ENCODE measurements at regions not wholly inside any gene's neighbourhood (a gene's known extent, or its start where the extent isn't known, plus 50 kb on each side); places are given as distances from the start of the nearest gene placed in this dataset.
"Not testable (repeated sequence)": the region's sequence is repeated elsewhere in the genome, so short reads cannot be mapped to it uniquely, and the experiment has no call there.

DNA sequence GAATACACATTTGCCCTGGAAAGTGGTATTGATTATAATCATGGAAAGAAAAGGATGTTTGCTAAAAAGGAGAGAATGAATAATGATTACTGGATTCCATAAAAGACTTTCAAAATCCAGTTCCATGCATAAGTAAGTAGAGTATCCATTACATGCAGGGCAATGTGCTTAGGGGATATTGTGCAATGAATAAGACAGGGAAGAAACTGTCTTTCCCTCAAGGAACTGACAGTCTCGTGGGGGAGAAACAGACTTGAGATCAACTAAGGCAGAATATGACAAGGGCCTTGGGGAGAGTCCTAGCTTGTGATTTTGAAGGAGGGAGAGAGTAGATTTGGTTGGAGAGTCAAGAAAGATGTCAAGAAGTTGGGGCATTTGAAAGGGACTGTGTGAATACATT lies 130.6 kb downstream of the SPP2 start:
- no peak for DNase-seq

GRCh38 chr2:234179031-234179363 lies 128.5 kb downstream of the SPP2 start:
- DNase-seq = no peak

DNA sequence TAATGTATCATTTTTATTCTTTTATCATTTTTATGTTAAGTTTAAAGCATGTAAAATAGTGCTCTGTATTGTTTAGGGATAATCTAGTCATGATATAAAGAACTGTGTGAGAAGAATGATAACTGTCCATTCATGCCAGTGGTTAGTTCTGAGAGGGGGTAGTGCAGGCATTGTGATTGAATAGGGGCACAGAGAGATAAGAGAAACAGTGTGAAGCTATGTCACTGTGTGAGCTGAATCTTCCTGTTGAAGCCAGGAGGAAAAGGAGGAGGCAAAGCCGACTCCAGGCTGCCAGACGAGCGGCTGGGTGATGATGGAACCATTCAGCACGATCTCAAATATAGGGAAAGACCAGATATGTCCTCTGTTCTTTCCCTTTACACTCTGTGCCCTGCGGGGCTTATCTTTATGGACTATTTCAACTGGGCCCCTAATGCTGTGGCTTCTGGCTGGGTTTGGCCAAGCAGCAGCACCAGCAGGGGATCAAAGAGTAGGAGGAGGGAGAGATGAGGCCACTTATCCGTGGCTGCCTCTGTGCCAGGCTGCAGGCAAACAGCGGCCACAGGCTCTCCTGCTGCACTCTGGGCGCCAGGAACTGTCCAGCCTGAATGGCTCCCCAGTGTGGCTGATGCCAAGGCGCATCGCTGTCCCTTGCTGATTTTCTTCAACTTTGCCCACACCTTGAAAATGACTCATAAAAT lies 128.0 kb downstream of the SPP2 start:
- DNase-seq = peak; percentile 34

DNA sequence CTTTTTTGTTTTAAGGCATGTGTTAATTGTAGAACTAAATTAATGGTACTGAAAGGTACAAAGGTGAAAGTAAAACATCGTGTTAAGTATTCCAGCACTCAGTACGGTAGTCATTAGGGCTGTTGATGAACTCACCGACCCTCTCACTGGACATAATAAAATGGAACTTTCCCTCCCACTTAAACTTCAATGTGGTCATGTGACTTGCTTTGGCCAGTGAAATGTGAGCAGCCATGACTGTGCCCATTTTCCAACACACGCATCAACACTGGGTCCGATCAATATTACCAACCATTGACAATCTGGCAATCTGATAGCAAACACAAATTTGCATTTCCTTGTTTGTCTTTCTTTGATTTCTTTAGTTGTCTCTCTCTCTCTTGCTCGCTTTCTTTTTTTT lies 125.1 kb downstream of the SPP2 start:
- no peak for DNase-seq

DNA sequence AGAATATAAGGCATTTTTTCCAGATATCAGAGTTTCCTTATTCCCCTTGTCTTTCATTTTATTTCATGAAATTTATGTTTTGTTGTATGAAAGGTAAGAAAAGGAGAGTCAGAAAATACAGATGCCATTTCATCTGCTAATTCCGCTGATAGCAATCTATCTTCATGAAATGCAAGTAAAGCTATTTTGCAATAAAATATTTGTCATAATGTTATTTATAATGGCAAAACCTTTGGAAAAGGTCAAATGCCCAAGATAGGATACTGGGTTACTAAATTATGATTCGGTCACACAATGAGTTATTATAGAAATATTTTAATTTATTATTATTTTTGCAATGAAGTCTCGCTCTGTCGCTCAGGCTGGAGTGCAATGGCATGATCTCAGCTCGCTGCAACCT lies 124.2 kb downstream of the SPP2 start:
- DNase-seq = no peak

DNA sequence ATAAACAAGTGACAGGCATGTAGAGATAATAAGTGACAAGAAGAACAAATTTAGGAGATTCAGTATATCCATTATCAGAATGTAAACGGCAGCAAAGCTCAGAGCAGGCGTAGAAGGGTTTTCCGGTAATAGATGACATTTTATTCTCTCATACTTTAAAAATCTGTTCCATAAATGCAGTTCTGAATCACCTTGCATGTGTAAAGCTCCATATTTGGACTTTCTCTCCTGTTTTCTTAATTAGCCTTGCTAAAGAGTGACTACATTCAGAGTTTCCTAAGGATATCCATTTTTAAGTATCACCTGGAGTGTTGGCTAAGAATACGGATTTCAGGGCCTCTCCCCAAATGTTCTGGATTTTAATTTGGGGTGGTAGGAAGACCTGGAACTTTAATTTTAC lies 122.0 kb downstream of the SPP2 start:
- DNase-seq = no peak

DNA sequence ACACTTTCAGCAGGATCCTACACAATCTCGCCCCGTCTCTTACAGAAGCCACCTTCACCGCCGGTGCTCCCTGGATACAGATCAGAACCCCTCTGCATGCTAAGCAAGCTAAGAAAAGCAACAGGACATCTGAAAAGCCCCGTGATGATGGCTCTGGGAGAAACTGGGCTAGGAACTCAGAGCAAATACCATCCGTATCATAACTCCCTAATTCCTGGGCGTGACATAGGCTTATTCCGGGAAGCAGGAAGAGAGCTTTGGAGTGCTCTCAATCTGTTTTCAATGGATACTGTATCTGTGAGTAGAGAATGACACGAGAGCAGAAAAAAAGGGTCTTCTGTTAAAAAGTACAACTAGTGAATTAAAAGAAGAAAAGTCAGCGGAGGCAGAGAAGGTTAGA lies 121.6 kb downstream of the SPP2 start:
- DNase-seq = no peak

- no peak for DNase-seq
Measured at GRCh38 chr2:234171666-234172065, 121.2 kb downstream of the SPP2 start.

GRCh38 chr2:234169674-234170073 lies 119.2 kb downstream of the SPP2 start:
- no peak for DNase-seq

- DNase-seq = not testable (repeated sequence)
Measured at GRCh38 chr2:234168605-234169570, 118.4 kb downstream of the SPP2 start.

- no peak for DNase-seq
Measured at GRCh38 chr2:234166531-234166930, 116.0 kb downstream of the SPP2 start.

DNA sequence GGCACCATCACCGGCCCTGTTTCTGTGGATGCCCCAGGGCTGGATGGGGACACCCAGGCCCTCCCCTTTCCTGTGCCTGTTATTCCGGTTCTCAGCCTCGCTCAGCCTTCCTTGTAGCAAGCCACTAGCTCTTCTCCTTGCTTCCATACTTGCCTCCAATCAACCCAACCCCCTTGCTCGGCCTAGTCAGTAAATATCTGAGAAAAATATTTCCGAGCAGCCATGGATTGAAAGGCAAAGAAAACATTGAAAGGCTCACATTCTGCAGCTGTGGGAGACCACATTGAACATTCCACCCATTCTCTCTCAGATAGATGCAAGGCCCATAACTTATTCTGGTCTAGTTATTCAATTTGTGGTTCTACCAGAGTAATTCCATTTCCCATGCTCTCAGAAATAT lies 114.9 kb downstream of the SPP2 start:
- DNase-seq = no peak

DNA sequence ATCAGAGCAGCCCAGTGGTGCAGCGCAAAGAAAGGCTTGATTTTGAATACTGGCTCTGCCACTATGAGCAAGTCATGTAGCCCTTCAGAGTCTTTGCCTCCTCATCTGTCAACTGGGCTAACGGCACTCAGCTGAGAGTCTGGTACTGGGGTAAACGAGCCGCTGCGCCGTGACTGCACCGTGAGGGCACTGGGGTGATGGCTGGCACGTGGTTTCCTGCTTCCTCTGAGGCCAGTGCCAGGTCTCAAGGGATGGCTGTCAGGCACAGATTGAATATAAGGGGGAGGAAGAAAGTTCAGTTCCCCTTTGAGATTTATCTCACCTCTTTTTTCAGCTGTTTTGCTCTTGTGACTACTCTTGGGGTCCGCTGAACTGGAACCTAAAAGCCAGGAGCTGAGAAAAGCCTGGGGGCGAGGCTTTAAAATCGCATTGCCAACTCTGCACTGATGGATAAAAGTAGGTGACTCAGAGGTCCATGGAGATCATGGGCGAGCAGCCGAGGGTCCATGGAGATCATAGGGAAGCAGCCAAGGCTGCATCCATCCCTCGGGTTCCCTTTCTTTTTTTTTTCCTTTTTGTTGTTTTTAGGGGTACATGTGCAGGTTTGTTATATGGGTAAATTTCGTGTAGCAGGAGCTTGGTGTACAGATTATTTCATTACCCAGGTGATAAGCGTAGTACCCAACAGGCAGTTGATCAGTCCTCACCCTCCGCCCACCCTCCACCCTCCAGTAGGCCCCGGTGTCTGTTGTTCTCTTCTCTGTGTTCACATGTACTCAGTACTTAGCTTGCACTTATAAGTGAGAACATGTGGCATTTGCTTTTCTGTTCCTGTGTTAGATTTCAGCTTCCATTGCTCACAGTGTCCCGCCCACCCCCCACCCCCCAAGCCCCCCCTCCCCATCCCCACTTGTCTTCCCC lies 114.3 kb downstream of the SPP2 start:
- no peak for DNase-seq

DNA sequence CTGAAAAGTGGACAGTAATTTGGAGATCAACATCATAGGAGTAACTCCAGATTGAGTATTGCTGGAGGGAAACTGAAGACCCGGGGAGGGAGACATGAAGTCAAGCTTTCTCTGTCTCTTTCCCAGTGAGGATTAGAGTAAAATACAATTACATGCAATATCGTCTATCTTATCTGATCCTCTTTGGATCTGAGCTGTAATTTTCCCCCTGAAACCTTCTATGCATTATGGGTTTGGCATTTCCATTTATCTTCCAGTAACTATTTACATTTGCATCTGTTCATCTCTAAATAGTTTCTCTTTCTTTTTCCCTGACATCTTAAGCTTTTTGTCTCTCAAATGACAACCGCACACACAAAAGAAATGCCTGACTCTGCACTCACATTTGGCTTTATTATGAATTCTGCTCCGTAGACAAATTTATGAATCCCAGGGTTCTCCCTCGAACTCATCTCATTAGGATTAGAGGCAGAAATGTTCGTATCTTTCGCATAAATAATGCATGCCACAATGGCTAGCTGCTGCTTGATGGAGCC lies 113.1 kb downstream of the SPP2 start:
- no peak for DNase-seq

- DNase-seq = no peak
Measured at GRCh38 chr2:234162861-234163260, 112.4 kb downstream of the SPP2 start.

DNA sequence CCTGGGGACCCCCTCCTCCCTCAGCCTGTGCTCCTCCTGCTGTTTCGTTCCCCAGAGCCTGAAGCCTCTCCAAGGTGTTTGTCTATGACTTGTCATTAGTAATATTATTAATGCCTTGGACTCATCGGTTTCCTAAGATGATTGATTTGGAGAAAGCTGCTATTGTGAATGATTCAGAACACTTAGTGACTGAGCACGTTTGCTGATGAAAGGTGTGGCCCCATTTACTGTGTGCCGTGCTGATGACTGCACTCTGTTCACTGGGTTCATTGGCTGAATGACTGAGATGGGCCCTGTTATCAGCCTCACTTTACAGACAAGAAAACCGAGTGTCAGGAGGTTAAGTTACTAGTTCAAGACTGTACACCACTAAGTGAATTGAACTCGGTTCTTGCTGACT lies 111.4 kb downstream of the SPP2 start:
- no peak for DNase-seq

- no peak for DNase-seq
Measured at GRCh38 chr2:234158812-234159211, 108.3 kb downstream of the SPP2 start.

GRCh38 chr2:234157817-234158588 lies 107.5 kb downstream of the SPP2 start:
- no peak for DNase-seq

DNA sequence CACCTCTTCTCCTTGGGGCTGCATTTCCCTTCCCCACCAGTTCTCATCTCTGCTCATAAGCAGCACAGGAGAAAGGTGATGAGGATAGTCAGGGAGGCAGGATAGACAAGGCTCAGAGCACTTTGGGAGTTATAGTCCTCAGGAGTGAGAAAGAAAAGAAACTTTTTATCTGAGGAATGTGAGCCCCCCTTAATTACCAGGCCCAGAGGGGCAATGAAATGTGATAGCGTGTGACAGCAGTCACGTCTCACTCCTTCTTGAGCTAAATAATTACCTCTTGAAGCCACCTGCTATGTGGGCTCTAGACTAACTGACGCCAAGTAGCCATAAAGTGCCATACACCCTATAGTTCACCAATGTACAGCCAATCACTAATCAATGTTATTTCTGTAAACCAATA lies 105.8 kb downstream of the SPP2 start:
- no peak for DNase-seq

- not testable (repeated sequence) for DNase-seq
Measured at GRCh38 chr2:234152835-234153234, 102.3 kb downstream of the SPP2 start.

GRCh38 chr2:234147335-234147861 lies 96.9 kb downstream of the SPP2 start:
- peak; percentile 42 for DNase-seq

Data from DMS79 (cell line).